Femur (tissue), 1 donor: ENCODE measurements at regions not wholly inside any gene's neighbourhood (a gene's known extent, or its start where the extent isn't known, plus 50 kb on each side); places are given as distances from the start of the nearest gene placed in this dataset.
"Not testable (repeated sequence)": the region's sequence is repeated elsewhere in the genome, so short reads cannot be mapped to it uniquely, and the experiment has no call there.

Experiments
- DNase-seq: peaks from one replicate; pipeline ENCODE4 v3.0.0-alpha.2; 2017

GRCh38 chr2:53257287-53257686 is 510.3 kb upstream of the CHAC2 start:
- DNase-seq, result no peak

GRCh38 chr2:53253244-53253643 is 514.4 kb upstream of the CHAC2 start:
- DNase-seq, result no peak

- DNase-seq, result no peak
Observed at GRCh38 chr2:53252115-53252514, 515.5 kb upstream of the CHAC2 start.

GRCh38 chr2:53247956-53248735 is 519.5 kb upstream of the CHAC2 start:
- DNase-seq, result no peak

DNA sequence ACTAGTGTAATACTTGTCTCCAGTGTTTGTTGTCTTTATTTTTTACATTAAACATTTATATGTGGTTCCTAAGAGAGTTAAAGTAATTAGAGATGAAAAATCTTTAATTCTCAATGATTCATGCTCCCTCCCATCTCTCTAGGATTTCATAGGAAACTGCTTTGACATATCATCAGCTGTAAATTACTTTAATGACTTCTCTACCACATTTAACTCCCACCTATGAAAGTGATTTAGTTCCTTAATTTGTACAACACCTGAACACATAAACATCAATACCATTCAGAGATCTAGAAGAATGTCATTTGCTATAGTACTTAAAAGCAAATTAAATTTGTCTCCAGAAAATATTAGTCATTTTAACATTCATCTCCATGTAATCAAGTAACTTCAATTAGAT is 524.2 kb upstream of the CHAC2 start:
- DNase-seq, result no peak

DNA sequence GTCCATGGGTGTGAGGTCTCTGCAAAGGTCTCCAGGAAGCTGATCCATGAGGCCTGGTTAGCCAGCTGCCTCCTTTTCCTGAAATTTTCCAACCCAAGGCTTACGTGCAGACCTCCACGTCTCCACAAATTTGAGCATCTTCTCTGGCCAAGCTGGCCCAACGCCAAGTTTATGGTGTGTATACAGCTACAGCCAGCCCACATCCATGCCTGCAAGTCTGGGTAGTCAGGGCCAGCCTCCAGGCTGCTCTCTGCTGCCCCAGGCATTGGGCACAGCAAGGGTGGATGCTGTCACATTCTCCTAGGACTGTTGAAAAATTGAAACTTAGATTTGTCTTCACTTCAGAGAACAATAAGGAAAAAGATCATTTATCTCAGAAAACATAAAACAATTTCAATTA is 525.5 kb upstream of the CHAC2 start:
- DNase-seq, result no peak

GRCh38 chr2:53235836-53236582 is 531.6 kb upstream of the CHAC2 start:
- no peak for DNase-seq

DNA sequence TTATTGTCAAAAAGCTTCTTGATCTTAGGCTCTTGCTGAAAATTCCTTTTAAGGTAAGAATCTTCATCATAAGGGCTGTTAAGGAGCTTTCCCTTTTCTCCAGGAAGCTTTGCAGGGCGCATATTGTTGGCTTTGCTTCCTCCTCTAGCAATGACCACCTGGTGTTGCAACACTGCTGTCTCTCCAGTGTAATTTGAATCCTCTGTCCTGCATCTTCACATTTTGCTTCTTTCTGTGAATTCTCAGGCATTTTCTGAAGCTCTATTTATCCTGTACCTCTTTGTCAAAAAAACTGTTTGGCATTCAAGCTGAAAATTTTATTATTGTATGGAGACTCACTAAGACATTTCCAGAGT is 533.1 kb upstream of the CHAC2 start:
- DNase-seq, result no peak

DNA sequence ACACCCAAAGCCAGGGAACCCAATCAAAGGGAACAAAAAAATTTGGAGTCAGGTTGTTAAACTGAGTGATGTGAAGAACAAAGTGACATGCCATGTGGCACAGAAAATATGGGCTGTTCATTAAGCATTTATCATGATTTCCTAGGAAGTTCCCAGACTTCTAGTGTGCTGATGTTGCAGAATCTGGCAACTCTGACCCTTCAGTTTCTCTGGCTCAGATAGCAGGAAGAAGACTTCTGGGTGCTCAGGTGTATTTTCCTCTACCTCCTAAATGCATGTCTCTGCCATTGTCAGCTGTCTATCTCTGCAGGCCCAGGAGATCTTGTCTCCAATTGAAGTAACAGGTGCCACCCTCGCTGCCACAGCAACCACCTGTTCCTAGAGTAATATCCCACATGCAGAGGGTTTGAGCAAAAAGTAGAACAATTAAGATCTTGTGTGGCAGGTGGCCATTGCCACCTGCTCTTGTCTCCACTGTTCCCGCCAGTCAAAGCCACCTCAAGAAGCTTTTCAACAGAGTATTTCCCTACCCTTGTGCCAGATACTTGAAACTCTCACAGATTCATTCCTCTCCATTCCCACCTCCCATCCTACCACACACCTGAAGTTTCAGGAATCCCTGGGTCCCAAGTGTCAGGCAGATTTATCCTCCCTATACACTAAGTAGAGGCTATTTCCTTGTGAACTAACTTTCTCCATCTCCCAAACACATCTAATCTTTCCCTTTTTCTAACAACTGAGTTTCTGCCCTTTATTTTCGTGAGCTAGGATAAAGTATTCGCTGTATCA is 533.7 kb upstream of the CHAC2 start:
- no peak for DNase-seq

- no peak for DNase-seq
Observed at GRCh38 chr2:53231908-53232307, 535.7 kb upstream of the CHAC2 start.

GRCh38 chr2:53230691-53231090 is 536.9 kb upstream of the CHAC2 start:
- DNase-seq, result no peak

DNA sequence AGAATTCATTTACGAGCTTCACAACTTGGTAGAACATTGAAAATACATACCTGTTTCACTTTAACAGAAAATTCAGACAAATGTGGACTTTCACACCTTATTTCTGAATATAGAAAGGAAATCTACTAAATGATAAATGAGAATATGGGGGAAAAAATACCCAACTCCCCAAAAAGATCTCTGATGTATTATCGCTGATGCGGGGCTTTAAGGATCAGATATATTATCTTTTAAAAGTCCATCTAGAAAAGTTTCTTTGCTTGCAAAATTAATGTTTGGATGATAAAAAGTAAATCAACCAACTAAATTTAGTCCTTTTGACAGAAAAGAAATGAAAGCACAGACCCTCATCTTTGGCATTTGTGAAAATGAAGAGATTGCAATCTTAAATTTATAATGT is 540.1 kb upstream of the CHAC2 start:
- DNase-seq, result no peak

GRCh38 chr2:53220969-53221368 is 546.6 kb upstream of the CHAC2 start:
- DNase-seq, result no peak

GRCh38 chr2:53217250-53217649 is 550.4 kb upstream of the CHAC2 start:
- DNase-seq, result no peak

GRCh38 chr2:53216805-53217204 is 550.8 kb upstream of the CHAC2 start:
- no peak for DNase-seq

- DNase-seq, result no peak
Observed at GRCh38 chr2:53212576-53212975, 555.0 kb upstream of the CHAC2 start.

GRCh38 chr2:53211201-53211774 is 556.3 kb upstream of the CHAC2 start:
- no peak for DNase-seq

GRCh38 chr2:53210538-53210937 is 557.1 kb upstream of the CHAC2 start:
- DNase-seq, result no peak

GRCh38 chr2:53209679-53210458 is 557.7 kb upstream of the CHAC2 start:
- no peak for DNase-seq

- DNase-seq, result no peak
Observed at GRCh38 chr2:53208815-53209214, 558.8 kb upstream of the CHAC2 start.

GRCh38 chr2:53206226-53206625 is 561.4 kb upstream of the CHAC2 start:
- DNase-seq, result not testable (repeated sequence)

GRCh38 chr2:53202063-53202462 is 565.5 kb upstream of the CHAC2 start:
- no peak for DNase-seq

DNA sequence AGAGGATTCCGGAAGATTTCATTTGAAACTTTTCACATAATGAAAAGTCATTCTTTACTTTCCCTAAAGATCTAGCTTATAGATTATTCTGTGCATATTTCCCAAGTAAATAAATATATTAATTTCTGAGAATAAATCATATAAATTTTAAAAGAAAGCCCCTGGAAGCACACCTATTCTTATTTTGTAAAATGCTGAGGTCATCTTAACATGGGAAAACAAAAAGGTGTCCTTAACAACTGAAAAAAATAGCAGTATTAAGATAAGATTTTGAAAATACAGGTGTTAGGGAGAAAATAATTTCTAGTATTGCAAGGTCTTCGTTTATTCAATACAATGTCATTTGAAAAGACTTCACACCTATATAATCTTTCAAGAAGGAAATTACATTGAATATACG is 567.5 kb upstream of the CHAC2 start:
- DNase-seq, result no peak
